ENCODE measurements at regions not wholly inside any gene's neighbourhood (a gene's known extent, or its start where the extent isn't known, plus 50 kb on each side); places are given as distances from the start of the nearest gene placed in this dataset.
"Not testable (repeated sequence)": the region's sequence is repeated elsewhere in the genome, so short reads cannot be mapped to it uniquely, and the experiment has no call there.

DNA sequence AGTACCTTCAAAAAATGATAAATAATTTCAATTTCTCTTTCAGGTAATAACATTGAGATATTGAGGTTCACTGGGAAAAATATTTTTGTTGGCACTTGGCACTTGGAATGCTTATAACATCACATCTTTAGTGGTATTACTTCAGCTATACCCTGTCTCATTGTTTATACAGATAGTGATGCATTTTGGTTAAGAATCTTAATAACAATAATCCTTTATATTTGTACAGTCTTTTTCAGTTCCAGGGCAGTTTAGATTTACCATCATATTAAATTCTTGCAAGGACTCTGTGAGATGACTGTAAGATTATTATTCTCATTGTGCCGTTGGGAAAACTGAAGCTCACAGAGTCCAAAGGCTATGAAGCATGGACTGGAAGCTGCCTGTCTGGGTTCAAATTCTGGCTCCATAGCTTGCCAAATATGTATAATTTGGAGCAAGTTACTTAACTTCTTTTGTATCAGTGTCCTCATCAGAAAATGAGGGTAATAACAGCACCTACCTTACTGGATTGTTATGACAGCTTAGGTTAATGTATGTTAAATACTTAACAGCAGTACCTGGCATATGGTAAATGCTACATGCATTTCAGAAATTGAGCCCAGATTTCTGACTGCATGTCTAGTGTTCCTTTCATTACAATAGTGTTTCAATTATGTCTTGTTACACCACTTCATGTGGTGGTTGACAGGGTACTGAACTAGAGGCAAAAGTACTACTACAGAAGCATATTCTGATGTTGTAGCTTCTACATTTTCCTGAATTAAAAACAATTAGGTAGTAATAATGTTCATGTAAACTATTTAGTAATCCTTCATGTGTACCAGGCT, 272.2 kb downstream of the PLK2 start:
- no peak for DNase-seq (ENCODE audit: extremely low spot score)
- H3K4me3 ChIP-seq (ENCODE audit: low read depth, low read length): no peak overlapping the region
- 64% methylated on average over 1 of the region's 1 CpG for WGBS

DNA sequence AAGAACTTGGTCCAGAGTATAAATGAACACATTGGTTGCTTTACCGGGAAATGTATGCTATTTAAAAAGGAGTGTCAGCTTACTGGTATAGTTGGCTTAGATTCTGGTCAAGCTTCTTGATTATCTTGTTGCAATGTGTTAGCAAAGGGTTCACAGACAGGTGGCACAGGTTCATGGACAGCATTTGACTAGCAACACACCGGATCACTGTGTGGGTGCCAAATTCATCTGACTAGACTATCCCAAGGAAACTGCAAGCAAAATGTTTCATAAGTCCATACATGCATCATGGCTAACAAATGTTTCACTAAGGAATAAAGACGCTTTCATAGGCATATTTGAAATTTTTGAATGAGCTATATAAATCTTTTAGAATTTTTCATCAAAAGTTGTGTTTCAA, 274.1 kb downstream of the PLK2 start:
- Histone ChIP-seq H3K27ac (ENCODE audit: low read depth) (no peak overlapping the region), H3K4me1 (ENCODE audit: insufficient read depth) (no peaks in the 10 kb centered on the region), H3K36me3 (ENCODE audit: insufficient read depth) (no peaks in the 10 kb centered on the region), H3K4me3 (ENCODE audit: low read depth, low read length) (no peak overlapping the region)
- DNase-seq (ENCODE audit: extremely low spot score): no peak
- WGBS: 78% methylated on average over 3 of the region's 3 CpGs

More for the DNA sequence above, 272.2 kb downstream of the PLK2 start:
- no peaks in the 10 kb centered on the region for H3K36me3 ChIP-seq (ENCODE audit: insufficient read depth)
- no peak overlapping the region for H3K27ac ChIP-seq (ENCODE audit: low read depth)
- H3K4me1 ChIP-seq (ENCODE audit: insufficient read depth): no peaks in the 10 kb centered on the region

DNA sequence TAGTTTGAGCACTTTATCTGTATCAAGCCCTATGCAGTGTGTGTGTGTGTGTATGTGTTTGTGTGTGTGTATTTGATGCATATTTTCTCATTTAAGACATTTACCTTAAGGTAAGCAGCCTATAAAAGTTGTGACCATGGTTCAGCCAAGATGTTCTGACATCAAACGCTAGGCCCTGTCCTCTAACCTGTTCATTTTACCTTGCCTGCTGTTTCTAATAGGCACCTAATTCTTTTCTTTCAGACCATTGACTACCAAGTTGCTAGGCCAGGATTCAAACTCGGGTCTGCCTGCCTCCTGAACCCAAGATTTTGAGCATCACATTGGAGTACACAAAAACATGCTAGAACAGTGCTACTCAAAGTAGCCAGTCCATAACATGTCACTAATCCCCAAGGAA, 274.5 kb downstream of the PLK2 start:
- no peaks in the 10 kb centered on the region for H3K36me3 ChIP-seq (ENCODE audit: insufficient read depth)
- 94% methylated on average over 2 of the region's 2 CpGs for WGBS
- no peak for DNase-seq (ENCODE audit: extremely low spot score)

DNA sequence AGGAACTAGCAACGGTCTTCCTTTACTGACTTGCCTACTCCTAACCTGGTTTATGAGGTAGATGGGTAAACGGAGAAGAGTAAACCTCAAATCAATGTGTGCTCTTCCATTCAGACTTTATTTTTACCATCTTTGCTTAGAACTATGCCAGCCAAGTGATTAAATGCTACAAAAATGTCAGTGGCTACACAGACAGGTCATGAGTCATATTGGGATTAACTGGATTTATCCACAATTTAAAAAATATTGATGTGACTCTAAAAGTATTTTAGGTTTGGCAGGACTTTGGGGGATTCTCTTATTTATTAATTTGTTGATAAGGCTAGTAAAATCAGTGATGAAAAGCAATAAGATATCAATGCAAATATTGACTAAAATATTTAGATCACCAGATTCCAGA, 275.0 kb downstream of the PLK2 start:
- WGBS: 83% methylated on average over 2 of the region's 2 CpGs
- no peaks in the 10 kb centered on the region for H3K4me1 ChIP-seq (ENCODE audit: insufficient read depth)
- no peak overlapping the region for H3K27ac ChIP-seq (ENCODE audit: low read depth)
- H3K4me3 ChIP-seq (ENCODE audit: low read depth, low read length): no peak overlapping the region
- no peaks in the 10 kb centered on the region for H3K36me3 ChIP-seq (ENCODE audit: insufficient read depth)
- no peak for DNase-seq (ENCODE audit: extremely low spot score)

More for the DNA sequence above, 274.5 kb downstream of the PLK2 start:
- H3K4me3 ChIP-seq (ENCODE audit: low read depth, low read length): no peak overlapping the region
- no peaks in the 10 kb centered on the region for H3K4me1 ChIP-seq (ENCODE audit: insufficient read depth)
- no peak overlapping the region for H3K27ac ChIP-seq (ENCODE audit: low read depth)

DNA sequence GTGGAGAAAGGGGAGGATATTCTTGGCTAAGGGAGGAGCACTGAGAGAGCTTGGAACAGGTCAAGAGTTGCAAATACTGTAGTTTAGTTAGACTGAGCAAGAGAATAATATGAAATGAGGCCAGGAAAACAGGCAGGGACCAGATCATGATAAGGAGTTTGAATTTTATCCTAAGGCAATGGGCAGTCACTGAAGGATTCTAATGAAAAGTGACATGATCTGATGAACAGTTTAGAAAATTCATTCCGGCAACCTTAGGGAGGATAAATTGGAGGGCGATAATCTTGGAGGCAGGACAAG, 276.1 kb downstream of the PLK2 start:
- Histone ChIP-seq H3K27ac (ENCODE audit: low read depth) (peak overlapping the region; percentile 2), H3K4me3 (ENCODE audit: low read depth, low read length) (no peak overlapping the region), H3K36me3 (ENCODE audit: insufficient read depth) (no peaks in the 10 kb centered on the region), H3K4me1 (ENCODE audit: insufficient read depth) (no peaks in the 10 kb centered on the region)
- DNase-seq (ENCODE audit: extremely low spot score): no peak
- WGBS: 94% methylated on average over 2 of the region's 2 CpGs

DNA sequence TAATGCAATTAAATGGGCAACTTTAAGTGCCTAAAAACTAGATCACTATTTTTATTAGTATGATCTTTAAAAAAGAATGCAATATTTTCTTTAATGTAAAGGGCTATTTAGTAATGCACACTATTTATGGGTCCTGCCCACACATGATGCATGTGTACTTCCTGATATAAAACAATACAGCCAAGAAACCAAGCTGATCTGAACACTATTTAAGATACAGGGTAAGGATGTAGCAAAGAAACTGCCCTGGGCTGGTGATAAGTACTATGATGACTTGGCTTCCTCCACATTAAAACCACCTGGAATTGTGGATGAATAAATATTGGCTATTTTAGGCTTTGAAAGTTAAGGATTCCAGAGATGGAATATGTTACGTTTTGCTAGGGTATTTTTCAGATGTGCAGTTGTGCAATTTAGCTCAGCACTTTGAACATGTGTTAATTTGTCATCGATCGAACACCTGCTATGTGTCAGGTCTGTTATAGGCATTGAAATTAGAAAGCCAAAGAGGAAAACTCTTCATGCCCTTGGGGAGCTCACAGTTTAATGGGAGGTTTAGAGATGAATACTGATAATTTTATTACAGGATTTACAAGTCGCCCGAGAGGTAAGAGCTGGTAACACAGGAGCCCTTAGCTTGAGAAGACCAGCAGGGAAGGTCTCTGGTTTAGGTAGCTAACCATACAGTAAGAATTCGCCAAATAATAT, 276.7 kb downstream of the PLK2 start:
- 76% methylated on average over 6 of the region's 6 CpGs for WGBS
- no peak for DNase-seq (ENCODE audit: extremely low spot score)
- no peaks in the 10 kb centered on the region for H3K36me3 ChIP-seq (ENCODE audit: insufficient read depth)
- H3K27ac ChIP-seq (ENCODE audit: low read depth): no peak overlapping the region
- H3K4me1 ChIP-seq (ENCODE audit: insufficient read depth): no peaks in the 10 kb centered on the region
- no peak overlapping the region for H3K4me3 ChIP-seq (ENCODE audit: low read depth, low read length)

DNA sequence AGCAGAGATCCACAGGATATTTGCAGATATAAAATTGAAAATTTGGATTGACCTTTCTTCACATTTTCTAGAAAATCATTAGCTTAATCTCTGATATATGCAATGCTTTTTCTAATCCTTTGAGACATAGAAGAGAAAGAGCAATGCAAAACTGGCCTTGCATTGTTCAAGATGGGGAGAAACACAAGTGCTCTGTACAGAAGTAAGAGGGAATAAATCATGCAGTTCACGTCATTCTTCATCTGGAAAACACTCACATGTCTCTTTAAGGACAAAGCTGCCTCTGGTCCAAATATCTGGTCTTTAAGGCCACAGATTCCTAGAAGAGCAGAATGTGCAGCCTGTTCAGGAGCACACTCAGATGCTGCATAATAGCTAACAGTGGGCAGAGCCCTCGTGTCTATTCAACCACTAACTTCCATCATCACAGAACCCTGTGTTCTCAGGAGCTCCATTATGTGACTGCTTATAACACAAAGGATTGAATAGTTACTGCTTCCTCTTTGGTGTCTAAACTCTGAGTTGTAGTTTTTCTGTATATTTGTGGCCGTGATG, 277.5 kb downstream of the PLK2 start:
- Histone ChIP-seq H3K4me3 (ENCODE audit: low read depth, low read length) (no peak overlapping the region), H3K4me1 (ENCODE audit: insufficient read depth) (no peaks in the 10 kb centered on the region), H3K36me3 (ENCODE audit: insufficient read depth) (no peaks in the 10 kb centered on the region), H3K27ac (ENCODE audit: low read depth) (no peak overlapping the region)
- 52% methylated on average over 3 of the region's 3 CpGs for WGBS
- no peak for DNase-seq (ENCODE audit: extremely low spot score)

DNA sequence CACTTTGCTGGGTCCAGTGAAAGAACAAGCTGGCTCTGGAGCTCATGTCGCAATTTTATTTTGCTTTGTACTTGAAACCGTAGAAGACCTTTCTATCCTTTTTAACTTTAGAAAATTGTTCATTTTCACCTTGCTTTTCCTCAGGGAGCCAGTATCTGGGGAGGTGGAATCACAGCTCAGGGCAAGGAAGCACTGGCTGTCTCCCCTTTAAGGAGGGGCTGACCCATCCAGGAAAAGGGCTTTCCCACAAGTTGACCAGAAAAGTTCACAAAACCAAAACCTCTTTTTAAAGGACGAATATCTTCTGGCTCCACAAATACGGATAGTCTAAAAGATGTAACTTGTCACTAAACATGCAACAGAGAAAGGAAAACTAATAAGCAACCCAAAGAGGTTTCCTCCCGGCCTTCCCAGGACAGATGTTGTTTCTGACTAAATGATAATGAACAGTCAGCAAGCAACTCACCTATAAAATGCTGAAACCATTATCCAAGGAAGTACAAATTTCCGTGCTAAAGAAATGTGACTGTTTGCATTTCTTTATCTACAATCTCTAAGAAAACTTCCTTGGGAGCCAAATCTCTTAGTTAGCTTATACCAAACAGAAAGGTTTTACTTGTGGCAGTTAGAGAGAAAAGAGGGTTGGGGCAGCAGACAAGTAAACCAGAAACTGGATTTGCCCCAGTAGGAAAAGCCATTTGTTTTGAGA, 278.2 kb downstream of the PLK2 start:
- no peak overlapping the region for H3K27ac ChIP-seq (ENCODE audit: low read depth)
- no peaks in the 10 kb centered on the region for H3K36me3 ChIP-seq (ENCODE audit: insufficient read depth)
- DNase-seq (ENCODE audit: extremely low spot score): no peak
- no peak overlapping the region for H3K4me3 ChIP-seq (ENCODE audit: low read depth, low read length)
- no peaks in the 10 kb centered on the region for H3K4me1 ChIP-seq (ENCODE audit: insufficient read depth)
- 56% methylated on average over 6 of the region's 6 CpGs for WGBS

DNA sequence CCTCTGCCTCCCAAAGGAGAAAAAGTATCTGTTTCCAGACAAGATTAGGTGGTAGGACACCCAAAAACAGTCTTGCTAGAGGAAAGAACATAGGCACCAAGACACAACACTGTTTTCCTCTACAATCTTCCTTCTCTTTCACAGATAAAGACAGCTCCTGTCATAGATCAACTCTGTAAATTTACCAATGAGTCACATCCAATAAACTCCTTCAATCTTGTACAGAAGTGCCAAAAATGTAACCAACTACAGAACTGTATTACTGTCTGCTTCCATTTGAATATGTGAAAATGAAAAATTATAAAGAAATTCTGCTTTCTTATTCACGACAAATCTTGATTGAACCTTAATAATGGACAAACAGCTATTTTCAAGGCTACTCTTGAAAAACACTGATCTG, 286.9 kb downstream of the PLK2 start:
- no peak overlapping the region for H3K27ac ChIP-seq (ENCODE audit: low read depth)
- H3K36me3 ChIP-seq (ENCODE audit: insufficient read depth): no peaks in the 10 kb centered on the region
- H3K4me1 ChIP-seq (ENCODE audit: insufficient read depth): no peaks in the 10 kb centered on the region
- no peak for DNase-seq (ENCODE audit: extremely low spot score)
- H3K4me3 ChIP-seq (ENCODE audit: low read depth, low read length): no peak overlapping the region
- 98% methylated on average over 1 of the region's 1 CpG for WGBS

DNA sequence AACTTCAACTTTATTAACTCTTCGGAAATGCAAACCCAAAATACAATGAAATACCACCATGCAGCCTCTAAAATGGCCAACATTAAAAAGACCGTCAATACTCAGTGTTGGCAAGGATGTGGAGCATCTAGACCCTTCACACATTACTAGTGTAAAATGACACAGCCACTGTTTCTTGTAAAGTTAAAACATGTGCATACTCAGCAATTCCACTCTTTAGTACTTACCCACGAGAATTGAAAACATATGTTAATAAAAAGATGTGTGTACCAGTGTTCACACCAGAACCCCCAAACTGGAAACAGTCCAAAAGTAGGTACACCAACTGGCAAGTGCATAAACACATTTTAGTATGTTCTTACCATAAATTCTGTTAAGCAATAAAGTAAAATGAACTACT, 294.7 kb downstream of the PLK2 start:
- Histone ChIP-seq H3K27ac (ENCODE audit: low read depth) (no peak overlapping the region), H3K36me3 (ENCODE audit: insufficient read depth) (no peaks in the 10 kb centered on the region), H3K4me1 (ENCODE audit: insufficient read depth) (no peaks in the 10 kb centered on the region), H3K4me3 (ENCODE audit: low read depth, low read length) (no peak overlapping the region)
- no peak for DNase-seq (ENCODE audit: extremely low spot score)
- 87% methylated on average over 3 of the region's 3 CpGs for WGBS

DNA sequence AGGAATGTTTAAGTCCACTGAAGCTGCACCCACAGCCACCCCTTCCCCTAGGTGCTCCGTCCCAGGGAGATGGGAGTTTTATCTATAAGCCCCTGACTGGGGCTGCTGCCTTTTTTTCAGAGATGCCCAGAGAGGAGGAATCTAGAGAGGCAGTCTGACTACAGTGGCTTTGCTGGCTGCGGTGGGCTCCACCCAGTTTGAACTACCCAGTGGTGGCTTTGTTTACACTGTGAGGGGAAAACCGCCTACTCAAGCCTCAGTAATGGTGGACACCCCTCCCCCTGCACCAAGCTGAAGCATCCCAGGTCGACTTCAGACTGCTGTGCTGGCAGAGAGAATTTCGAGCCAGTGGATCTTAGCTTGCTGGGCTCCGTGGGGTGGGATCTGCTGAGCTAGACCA, 298.0 kb downstream of the PLK2 start:
- not testable (repeated sequence) for H3K27ac ChIP-seq (ENCODE audit: low read depth); H3K4me3 ChIP-seq (ENCODE audit: low read depth, low read length); H3K4me1 ChIP-seq (ENCODE audit: insufficient read depth); DNase-seq (ENCODE audit: extremely low spot score); H3K36me3 ChIP-seq (ENCODE audit: insufficient read depth)
- WGBS: 85% methylated on average over 6 of the region's 6 CpGs

DNA sequence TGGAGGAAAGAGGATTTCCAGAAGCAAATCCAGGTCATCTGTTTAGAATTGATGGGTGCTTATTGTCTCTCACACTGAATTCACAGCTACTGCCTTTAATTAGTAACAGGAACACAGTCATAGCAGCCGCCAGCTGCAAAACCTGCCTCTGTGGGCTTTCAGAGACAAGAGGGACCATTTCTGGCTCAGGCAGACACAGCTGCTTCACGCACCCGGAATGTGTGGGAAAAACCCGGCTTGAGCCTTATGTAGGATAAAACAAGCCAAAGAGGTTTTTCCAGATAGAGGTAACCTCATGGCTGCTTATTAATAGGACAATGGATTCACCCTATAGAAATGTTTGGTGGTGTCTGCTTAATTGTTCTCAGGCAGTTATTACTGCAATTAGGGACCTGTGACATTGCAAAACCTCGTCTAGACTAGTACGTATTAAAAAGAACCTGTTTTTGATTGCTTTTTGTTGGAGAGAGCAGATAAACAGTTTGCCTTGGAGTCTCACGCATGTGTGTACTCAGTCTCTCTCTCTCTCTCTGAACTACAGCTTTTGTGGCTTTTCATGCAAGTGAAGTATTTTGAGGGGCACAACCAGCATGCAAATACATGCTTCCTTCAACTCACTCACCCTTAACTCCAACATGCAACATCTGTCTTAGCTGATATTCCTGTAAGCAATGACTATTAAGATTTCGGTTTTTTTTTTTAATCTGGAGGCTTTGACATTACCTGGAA, 302.7 kb downstream of the PLK2 start:
- Histone ChIP-seq H3K4me3 (ENCODE audit: low read depth, low read length) (no peak overlapping the region), H3K36me3 (ENCODE audit: insufficient read depth) (no peaks in the 10 kb centered on the region), H3K4me1 (ENCODE audit: insufficient read depth) (no peaks in the 10 kb centered on the region), H3K27ac (ENCODE audit: low read depth) (no peak overlapping the region)
- 45% methylated on average over 8 of the region's 8 CpGs for WGBS
- DNase-seq (ENCODE audit: extremely low spot score): no peak

DNA sequence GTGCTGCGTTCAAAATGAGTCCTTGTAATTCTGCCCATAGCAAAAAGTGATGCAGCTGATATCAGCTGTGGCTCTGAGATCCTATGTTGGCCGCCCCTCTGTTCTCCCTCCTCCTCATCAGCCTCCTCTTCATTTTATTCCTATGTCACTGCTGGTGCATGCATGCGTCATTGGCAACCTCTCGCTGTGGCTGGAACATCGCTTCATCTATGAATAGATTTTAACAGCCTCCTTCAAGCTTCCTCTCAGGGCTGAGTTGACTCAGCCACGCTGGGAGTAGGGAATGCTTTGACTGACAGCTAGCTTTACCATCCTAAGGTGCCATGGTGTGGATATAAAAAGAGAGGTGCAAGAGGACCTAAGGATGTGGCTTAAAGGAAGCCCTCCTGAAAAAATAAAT, 303.5 kb downstream of the PLK2 start:
- 69% methylated on average over 6 of the region's 6 CpGs for WGBS
- no peak for DNase-seq (ENCODE audit: extremely low spot score)
- Histone ChIP-seq H3K4me1 (ENCODE audit: insufficient read depth) (no peaks in the 10 kb centered on the region), H3K4me3 (ENCODE audit: low read depth, low read length) (no peak overlapping the region), H3K36me3 (ENCODE audit: insufficient read depth) (no peaks in the 10 kb centered on the region), H3K27ac (ENCODE audit: low read depth) (no peak overlapping the region)

Data from urinary bladder (tissue), 3 donors.